DOHH2 (cell line): ENCODE measurements at regions not wholly inside any gene's neighbourhood (a gene's known extent, or its start where the extent isn't known, plus 50 kb on each side); places are given as distances from the start of the nearest gene placed in this dataset.

Source experiments
- CTCF ChIP-seq: fragments of 200-600 bp; sonication (generic); IDR thresholded peaks from one replicate; pipeline ENCODE4 v1.5.1; 2014; ENCODE audit warnings: antibody characterized with exemption, mild to moderate bottlenecking, low read depth, low read length; ENCODE audit not compliant: poor library complexity, severe bottlenecking
- EZH2phosphoT487 ChIP-seq: fragments of 200-600 bp; sonication (generic); IDR thresholded peaks from 2 replicates; pipeline ENCODE4 v1.6.1; 2017; ENCODE audit warnings: borderline replicate concordance, mild to moderate bottlenecking, antibody characterized with exemption, low read length, moderate library complexity, mixed read lengths

- TF ChIP-seq CTCF (no peak), EZH2phosphoT487 (no peak)
These were observed 161.8 kb upstream of the MEF2C start for GRCh38 chr5:89044674-89045200.
